ENCODE measurements at regions not wholly inside any gene's neighbourhood (a gene's known extent, or its start where the extent isn't known, plus 50 kb on each side); places are given as distances from the start of the nearest gene placed in this dataset.
"Not testable (repeated sequence)": the region's sequence is repeated elsewhere in the genome, so short reads cannot be mapped to it uniquely, and the experiment has no call there.

DNA sequence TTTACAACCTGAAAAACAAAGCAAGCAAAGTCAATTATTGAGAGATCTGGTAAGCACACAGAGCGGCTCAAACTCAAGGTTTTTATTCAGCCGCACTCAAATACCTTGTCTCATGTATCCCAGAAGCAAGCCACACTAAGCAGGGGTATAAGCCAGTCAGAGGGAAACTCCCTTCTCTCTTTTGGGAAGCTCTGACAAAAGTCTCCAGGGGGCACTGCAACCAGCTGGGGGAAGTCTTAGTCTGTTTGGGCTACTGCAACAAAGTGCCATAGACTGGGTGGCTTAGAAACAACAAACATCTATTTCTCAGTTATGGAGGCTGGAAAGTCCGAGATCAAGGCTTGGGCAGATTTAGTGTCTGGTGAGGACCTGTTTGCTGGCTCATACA lies 246.0 kb downstream of the ENC1 start:
- TF ChIP-seq, protein P1, sequence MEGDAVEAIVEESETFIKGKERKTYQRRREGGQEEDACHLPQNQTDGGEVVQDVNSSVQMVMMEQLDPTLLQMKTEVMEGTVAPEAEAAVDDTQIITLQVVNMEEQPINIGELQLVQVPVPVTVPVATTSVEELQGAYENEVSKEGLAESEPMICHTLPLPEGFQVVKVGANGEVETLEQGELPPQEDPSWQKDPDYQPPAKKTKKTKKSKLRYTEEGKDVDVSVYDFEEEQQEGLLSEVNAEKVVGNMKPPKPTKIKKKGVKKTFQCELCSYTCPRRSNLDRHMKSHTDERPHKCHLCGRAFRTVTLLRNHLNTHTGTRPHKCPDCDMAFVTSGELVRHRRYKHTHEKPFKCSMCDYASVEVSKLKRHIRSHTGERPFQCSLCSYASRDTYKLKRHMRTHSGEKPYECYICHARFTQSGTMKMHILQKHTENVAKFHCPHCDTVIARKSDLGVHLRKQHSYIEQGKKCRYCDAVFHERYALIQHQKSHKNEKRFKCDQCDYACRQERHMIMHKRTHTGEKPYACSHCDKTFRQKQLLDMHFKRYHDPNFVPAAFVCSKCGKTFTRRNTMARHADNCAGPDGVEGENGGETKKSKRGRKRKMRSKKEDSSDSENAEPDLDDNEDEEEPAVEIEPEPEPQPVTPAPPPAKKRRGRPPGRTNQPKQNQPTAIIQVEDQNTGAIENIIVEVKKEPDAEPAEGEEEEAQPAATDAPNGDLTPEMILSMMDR (conservative IDR thresholded peaks at IDR 0.05; ENCODE audit: low read depth, low read length), result peak; percentile 30
- no peak for DNase-seq (ENCODE audit: low read depth)
- H3K4me3 ChIP-seq (ENCODE audit: low read length), result no peak overlapping the region

DNA sequence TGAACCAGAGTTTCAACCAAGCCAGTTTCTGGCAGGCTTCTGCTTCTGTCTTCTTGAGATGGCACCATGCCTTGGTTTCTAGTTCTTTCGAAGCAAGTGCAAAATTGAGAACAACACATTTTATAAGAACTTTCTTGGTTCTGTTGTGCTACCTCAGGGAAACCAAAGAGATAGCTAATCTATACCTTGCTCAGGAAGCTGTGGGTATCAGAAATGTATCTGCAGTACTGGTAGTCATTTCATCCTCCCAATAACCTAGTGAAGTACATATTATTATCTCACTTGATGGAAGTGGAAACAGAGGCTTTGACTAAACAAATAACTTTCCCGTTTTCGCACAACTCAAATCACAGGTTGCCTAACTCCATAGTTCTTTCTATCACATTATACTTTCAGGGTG lies 246.6 kb downstream of the ENC1 start:
- TF ChIP-seq, protein P1 (conservative IDR thresholded peaks at IDR 0.05; ENCODE audit: low read depth, low read length), result no peak
- no peak for DNase-seq (ENCODE audit: low read depth)
- H3K4me3 ChIP-seq (ENCODE audit: low read length), result no peak overlapping the region

DNA sequence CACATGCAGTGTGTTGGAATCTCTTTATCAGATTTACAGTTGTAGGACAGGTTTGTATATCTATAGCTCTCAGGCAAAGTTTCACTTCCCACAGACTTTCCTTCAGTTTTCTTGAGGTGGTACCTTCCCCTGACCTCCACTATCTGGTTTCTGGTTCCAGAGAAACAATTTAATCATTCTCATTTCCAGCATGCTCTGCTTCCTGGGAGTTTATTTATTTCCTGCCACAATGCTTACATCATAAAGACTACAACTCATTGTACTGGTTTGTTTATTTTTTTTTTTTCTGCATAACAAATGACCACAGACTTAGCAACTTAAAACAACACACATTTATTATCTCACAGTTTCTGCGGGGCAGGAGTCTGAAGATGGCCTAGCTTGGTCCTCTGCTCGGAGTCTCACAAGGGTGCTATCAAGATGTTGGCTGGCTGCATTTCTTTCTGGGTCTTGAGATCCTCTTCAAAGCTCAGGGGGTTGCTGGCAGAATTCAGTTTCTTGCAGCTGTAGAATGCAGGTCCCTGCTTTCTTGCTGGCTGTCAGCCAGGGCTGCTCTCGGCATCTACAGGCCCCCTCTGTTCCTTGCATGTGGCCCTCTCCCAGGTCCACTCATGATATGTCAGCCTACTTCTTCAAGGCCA lies 247.7 kb downstream of the ENC1 start:
- TF ChIP-seq, protein P1 (conservative IDR thresholded peaks at IDR 0.05; ENCODE audit: low read depth, low read length), result no peak
- DNase-seq (ENCODE audit: low read depth), result no peak
- H3K4me3 ChIP-seq (ENCODE audit: low read length), result no peak overlapping the region

DNA sequence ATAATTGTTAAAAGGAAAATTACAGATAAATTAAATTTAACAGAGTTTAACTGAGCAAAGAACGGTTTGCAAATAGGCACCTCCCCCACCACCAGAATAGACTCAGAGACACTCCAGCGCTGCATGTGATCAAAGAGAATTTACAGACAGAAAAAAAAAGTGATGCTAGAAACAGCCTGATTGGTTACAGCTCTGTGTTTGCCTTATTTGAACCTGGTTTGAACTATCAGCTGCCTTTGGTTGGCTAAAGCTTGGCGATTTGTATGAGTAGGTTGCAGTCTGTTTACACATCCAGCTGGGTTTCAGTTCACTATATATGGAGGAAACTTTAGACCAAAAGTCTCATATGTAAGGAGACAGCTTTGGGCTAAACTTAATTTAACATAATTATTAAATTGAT lies 249.1 kb downstream of the ENC1 start:
- H3K4me3 ChIP-seq (ENCODE audit: low read length), result no peak overlapping the region
- TF ChIP-seq, protein P1 (conservative IDR thresholded peaks at IDR 0.05; ENCODE audit: low read depth, low read length), result no peak
- DNase-seq (ENCODE audit: low read depth), result no peak

DNA sequence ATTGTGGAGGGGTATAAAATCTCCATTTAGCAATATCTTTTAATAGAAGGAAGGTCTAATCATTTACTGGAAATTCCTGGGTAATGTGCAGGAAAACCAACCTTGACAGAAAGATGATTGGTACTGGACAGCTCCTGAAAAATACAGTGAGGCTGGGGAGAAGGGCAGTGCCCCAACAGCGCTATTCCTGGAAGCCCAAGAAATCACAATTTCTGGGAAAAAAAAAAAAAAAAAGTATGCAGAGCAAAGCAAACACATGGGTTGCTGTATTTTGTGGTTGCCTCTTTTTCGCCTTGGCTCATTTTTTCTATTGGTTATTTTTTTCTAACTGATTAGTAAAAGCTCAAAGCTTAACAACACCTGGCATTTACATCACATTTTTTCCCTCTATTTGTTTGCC lies 249.7 kb downstream of the ENC1 start:
- no peak for DNase-seq (ENCODE audit: low read depth)
- H3K4me3 ChIP-seq (ENCODE audit: low read length), result no peak overlapping the region
- TF ChIP-seq, protein P1 (conservative IDR thresholded peaks at IDR 0.05; ENCODE audit: low read depth, low read length), result no peak

DNA sequence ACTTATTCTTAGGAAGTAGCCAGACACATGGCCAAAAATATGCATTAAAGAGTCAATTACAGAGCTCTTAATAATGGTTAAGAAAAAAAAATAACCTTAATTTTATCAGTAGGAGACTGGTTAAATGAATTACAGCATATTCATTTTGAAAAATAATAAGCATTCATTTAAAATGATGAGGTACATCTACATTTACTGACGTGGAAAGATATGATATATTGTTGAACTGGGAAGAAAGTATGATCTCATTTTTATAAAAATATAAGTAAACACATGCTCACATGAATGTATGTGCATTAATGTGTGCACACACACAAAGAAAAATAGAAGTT lies 250.3 kb downstream of the ENC1 start:
- H3K4me3 ChIP-seq (ENCODE audit: low read length), result no peak overlapping the region
- TF ChIP-seq, protein P1 (conservative IDR thresholded peaks at IDR 0.05; ENCODE audit: low read depth, low read length), result no peak

DNA sequence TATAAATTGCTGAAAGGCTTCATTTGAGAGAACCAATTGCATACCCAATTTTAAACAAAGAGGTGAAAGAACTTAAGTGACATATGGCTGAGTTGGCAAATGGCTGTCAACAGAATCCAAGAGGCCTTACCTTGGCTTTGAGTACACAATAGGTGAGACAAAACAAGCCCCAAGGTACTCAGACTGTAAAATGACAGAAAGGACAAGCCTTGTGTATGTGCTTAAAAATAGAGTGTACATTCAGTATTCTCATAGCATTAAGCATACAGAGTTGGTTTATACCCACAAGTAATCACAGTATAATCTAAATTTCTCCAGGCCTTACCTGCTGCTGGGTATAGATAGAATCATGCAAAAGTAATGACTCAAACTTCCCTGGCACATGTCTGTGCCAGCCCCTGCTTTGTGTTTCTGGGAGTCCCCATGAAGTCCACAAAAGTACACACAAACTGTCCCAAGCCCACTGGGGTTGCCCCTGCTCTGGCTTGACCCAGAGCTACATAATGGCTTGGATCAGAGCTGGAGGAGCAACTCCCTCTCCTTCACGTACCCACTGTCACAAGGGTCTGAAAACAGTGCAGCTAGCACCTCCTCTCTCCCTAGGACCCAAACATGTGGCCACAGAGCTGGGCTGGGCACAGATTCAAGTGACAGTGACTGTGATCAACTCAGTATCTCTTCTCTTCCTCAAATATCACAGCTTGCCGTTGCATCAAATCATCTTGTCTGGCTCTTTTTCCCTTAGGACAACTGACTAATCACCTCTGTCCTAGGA lies 250.8 kb downstream of the ENC1 start:
- DNase-seq (ENCODE audit: low read depth), result no peak
- TF ChIP-seq, protein P1 (conservative IDR thresholded peaks at IDR 0.05; ENCODE audit: low read depth, low read length), result no peak
- no peak overlapping the region for H3K4me3 ChIP-seq (ENCODE audit: low read length)

More for the DNA sequence above, 250.3 kb downstream of the ENC1 start:
- no peak for DNase-seq (ENCODE audit: low read depth)

DNA sequence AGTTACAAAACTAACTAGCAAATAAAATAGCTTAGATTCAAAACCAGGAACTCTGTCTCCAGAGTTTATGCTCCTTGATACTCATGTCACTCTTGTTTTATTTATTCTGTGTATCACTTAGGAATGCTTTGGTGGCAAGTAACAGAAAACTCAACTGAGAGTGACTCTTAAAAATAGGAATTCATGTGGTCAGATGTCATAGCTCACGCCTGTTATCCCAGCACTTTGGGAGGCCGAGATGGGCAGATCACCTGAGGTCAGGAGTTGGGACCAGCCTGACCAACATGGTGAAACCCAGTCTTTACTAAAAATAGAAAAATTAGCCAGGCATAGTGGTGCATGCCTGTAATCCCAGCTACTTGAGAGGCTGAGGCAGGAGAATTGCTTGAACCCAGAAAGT lies 252.1 kb downstream of the ENC1 start:
- H3K4me3 ChIP-seq (ENCODE audit: low read length); DNase-seq (ENCODE audit: low read depth): not testable (repeated sequence)
